T-helper 2 cell treated with Interferon-gamma antibody and Interleukin-4, amounts not matched to agents 5 μg/mL and 100 μg/mL, for 36 hours (primary cell): ENCODE measurements at regions not wholly inside any gene's neighbourhood (a gene's known extent, or its start where the extent isn't known, plus 50 kb on each side); places are given as distances from the start of the nearest gene placed in this dataset.

ENCODE experiments used
- DNase-seq: peaks from one replicate; pipeline ENCODE4 v3.0.0; 2021; ENCODE audit warnings: low spot score
- H3K27ac Mint-ChIP-seq: one replicate; pipeline ENCODE4 v1.8.0; 2021; ENCODE audit warnings: mild to moderate bottlenecking, mixed read lengths
- H3K27me3 Mint-ChIP-seq: one replicate; pipeline ENCODE4 v1.8.0; 2021; ENCODE audit warnings: low read depth, mixed read lengths
- H3K36me3 Mint-ChIP-seq: one replicate; pipeline ENCODE4 v1.8.0; 2021; ENCODE audit warnings: low read depth, mixed read lengths
- H3K4me1 Mint-ChIP-seq: one replicate; pipeline ENCODE4 v1.8.0; 2021; ENCODE audit warnings: low read depth, mixed read lengths
- H3K4me3 Mint-ChIP-seq: one replicate; pipeline ENCODE4 v1.8.0; 2022; ENCODE audit warnings: mild to moderate bottlenecking, moderate library complexity, mixed read lengths
- H3K9me3 Mint-ChIP-seq: one replicate; pipeline ENCODE4 v1.8.0; 2021; ENCODE audit warnings: mixed read lengths

DNA sequence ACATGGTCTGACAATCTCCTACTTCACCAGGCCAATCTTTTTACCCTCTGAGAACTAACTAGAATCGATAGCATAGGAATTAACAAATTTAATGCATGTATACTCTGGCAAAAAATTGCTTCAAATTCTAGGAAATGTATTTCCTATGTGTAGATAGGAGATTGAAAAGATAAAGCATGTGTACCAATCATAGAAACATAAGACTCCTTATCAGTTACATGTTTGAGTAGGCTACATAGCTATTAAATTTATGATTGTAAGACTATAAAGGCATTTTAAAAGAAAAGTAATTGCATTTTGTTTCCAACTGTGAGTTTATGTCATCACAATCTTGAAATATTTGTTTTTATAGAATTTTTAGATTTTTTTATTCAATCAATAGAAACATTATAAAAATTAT, 196.6 kb upstream of the HEY2 start:
- Mint-ChIP-seq H3K4me1 (no peaks in the 10 kb centered on the region), H3K36me3 (no peaks in the 10 kb centered on the region), H3K9me3 (no peaks in the 10 kb centered on the region), H3K27ac (no peak overlapping the region), H3K27me3 (no peaks in the 10 kb centered on the region), H3K4me3 (no peak overlapping the region)
- DNase-seq, result no peak

DNA sequence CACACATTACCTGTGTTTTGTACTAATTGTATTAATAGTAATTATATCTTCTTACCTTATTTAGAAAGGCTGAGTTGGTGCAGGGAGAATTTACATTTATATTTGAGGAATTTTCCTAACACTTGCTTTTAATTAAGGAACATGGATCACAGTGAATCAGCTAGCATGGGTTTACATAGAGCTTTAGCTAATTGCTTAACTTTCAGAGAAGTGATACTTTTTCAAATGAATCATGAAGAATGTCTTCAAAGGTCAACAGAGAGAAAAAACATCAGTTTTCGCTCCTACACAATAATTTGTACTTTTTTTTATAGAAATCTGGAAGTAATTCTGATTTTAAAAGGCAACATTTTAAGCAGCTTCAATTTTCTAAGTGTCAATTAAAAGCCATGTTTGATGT, 195.0 kb upstream of the HEY2 start:
- Mint-ChIP-seq H3K27me3 (no peaks in the 10 kb centered on the region), H3K9me3 (no peaks in the 10 kb centered on the region), H3K4me1 (no peaks in the 10 kb centered on the region), H3K4me3 (no peak overlapping the region), H3K27ac (no peak overlapping the region), H3K36me3 (no peaks in the 10 kb centered on the region)
- no peak for DNase-seq

DNA sequence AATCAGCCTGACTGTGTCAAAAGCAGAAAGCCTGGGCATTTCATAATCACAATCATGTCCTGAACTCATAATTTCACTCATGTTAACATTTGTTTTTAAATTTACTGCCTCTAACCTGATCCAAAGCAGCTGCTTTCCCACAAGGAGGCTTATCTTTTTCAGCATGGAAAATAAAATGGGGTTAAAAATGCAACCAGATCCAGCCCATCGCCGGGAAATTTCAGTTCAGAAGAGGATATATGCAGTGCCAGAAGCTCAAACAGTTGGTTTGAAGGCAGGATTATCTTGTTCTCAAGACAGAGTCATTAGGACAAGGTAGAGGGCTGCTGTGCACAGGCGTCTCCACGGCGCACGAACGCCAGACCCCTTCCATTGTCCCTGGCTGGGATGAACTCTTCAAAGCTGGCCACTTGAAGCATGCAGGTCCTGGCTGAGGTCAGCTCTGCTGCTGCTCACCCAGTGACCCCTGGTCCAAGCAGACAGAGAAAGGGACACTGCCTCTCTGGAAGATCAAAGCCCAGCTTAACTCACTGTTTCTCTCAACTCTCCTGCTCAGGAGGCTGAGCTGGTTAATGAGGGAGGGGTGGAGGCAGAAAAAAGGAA, 191.1 kb upstream of the HEY2 start:
- H3K4me1 Mint-ChIP-seq, result no peaks in the 10 kb centered on the region
- no peak overlapping the region for H3K27ac Mint-ChIP-seq
- H3K4me3 Mint-ChIP-seq, result no peak overlapping the region
- no peaks in the 10 kb centered on the region for H3K27me3 Mint-ChIP-seq
- no peaks in the 10 kb centered on the region for H3K9me3 Mint-ChIP-seq
- DNase-seq, result no peak
- H3K36me3 Mint-ChIP-seq, result no peaks in the 10 kb centered on the region

DNA sequence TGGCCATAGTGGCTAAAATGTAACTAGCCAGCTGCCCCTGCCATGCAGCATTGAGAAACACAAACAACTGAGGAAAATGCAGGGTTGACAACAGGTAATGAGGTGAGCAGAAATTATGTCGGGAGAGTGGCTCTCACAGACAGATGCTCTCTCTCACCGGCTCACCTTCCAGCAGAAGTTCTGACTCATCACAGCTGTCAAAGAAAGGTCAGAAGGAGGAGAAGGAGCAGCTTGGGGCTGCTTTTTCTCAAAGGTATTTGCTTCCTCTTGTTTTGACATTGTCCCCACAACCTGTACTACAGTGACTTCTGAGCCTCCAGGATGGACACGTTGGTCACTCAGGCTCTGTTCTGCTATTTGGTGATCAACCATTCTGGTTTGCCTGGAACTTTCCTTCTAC, 190.5 kb upstream of the HEY2 start:
- Mint-ChIP-seq H3K27ac (no peak overlapping the region), H3K27me3 (no peaks in the 10 kb centered on the region), H3K9me3 (no peaks in the 10 kb centered on the region), H3K4me3 (no peak overlapping the region), H3K36me3 (no peaks in the 10 kb centered on the region), H3K4me1 (no peaks in the 10 kb centered on the region)
- DNase-seq, result no peak

DNA sequence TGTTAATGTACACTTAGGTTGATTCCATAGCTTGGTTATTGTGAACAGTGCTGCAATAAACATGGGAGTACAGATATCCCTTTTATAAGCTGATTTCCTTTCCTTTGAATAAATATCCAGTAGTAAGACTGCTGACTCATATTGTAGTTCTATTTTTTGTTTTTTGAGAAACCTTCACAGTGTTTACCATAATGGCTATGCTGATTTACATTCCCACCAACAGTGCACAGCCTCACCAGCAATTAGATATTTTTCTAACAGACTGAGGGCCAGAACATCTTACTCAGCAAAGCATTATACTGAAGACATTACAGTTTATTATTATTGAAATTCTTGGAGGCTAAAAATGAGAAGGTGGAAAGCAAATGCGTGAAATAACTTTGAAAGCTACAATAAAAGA, 187.3 kb upstream of the HEY2 start:
- no peak for DNase-seq
- Mint-ChIP-seq H3K9me3 (no peaks in the 10 kb centered on the region), H3K27me3 (no peaks in the 10 kb centered on the region), H3K4me3 (no peak overlapping the region), H3K36me3 (no peaks in the 10 kb centered on the region), H3K4me1 (no peaks in the 10 kb centered on the region), H3K27ac (no peak overlapping the region)

DNA sequence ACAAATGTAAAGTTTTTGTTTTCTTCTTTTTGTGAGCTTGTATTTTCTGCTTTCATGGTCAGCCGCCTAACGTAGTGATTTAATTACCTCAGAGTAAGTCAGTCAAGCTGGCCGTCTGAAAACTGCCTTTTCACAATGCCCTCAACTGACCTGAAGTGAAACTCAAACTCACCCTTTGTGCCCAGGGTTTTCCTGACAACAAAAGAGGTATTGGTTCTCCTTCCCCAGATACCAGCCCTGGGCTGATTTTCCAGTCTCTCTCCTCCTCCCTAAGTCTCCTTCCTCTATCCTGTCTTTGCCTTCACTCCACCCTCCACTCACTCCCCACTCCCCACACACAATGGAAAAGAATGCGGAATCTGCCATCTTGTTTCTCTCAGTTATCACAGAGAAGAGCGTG, 184.5 kb upstream of the HEY2 start:
- H3K27me3 Mint-ChIP-seq, result no peaks in the 10 kb centered on the region
- H3K27ac Mint-ChIP-seq, result no peak overlapping the region
- H3K9me3 Mint-ChIP-seq, result no peaks in the 10 kb centered on the region
- no peak for DNase-seq
- no peaks in the 10 kb centered on the region for H3K4me1 Mint-ChIP-seq
- H3K4me3 Mint-ChIP-seq, result no peak overlapping the region
- no peaks in the 10 kb centered on the region for H3K36me3 Mint-ChIP-seq

DNA sequence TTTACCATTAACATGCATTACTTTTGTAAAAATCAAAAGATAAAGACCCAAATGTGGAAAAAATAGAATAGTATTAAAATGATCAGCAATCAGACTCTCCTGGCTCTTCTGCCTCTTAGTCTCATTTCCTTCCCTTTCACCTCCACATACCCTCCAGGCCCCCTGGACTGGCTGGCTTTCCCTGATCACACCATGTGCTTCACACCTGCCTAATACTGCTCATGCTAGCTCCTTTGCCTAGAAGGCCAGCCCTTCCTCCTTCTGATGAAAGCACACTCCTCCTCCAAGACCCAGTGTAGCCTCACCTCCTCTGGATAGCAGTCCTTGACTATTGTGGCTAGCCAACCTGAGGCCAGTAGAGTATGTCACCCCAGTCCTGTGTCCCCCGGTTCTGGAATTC, 182.0 kb upstream of the HEY2 start:
- no peaks in the 10 kb centered on the region for H3K4me1 Mint-ChIP-seq
- H3K4me3 Mint-ChIP-seq, result no peak overlapping the region
- H3K9me3 Mint-ChIP-seq, result no peaks in the 10 kb centered on the region
- no peaks in the 10 kb centered on the region for H3K36me3 Mint-ChIP-seq
- H3K27ac Mint-ChIP-seq, result no peak overlapping the region
- H3K27me3 Mint-ChIP-seq, result no peaks in the 10 kb centered on the region
- DNase-seq, result no peak

DNA sequence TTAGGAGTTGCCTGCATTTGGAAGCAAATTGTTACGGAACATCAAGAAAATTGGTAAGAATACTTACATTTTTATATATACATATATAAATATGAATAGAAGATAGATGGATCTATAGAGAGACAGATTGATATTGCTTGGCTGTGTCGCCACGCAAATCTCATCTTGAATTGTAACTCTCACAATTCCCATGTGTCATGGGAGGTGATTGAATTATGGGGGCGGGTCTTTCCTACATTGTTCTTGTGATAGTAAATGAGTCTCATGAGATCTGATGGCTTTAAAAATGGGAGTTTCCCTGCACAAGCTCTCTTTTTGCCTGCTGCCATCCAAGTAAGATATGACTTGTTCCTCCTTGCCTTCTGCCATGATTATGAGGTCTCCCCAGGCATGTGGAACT, 180.8 kb upstream of the HEY2 start:
- no peak for DNase-seq
- no peaks in the 10 kb centered on the region for H3K9me3 Mint-ChIP-seq
- no peak overlapping the region for H3K4me3 Mint-ChIP-seq
- no peaks in the 10 kb centered on the region for H3K27me3 Mint-ChIP-seq
- no peak overlapping the region for H3K27ac Mint-ChIP-seq
- no peaks in the 10 kb centered on the region for H3K36me3 Mint-ChIP-seq
- no peaks in the 10 kb centered on the region for H3K4me1 Mint-ChIP-seq

DNA sequence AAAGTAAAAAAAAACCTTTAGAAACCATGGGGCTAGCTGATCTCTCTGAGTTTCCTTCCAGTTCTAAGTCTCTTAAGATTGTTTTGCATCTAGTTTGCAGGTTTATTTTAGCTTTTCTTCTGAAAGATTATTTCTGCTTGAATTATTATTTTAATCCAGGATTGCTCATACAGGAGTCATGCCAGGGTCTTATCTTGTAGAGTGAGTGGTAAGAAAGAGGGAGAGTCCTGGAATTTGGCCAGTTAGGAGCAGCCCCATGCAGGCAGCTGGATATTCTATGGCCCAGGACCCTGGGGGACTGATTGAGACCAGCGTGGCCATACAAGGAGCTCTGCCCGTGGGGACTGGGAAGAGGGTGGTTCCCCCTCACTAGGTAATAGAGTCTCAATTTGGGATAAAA, 178.9 kb upstream of the HEY2 start:
- Mint-ChIP-seq H3K4me3 (no peak overlapping the region), H3K4me1 (no peaks in the 10 kb centered on the region), H3K27me3 (no peaks in the 10 kb centered on the region), H3K36me3 (no peaks in the 10 kb centered on the region), H3K9me3 (no peaks in the 10 kb centered on the region), H3K27ac (no peak overlapping the region)
- DNase-seq, result no peak

DNA sequence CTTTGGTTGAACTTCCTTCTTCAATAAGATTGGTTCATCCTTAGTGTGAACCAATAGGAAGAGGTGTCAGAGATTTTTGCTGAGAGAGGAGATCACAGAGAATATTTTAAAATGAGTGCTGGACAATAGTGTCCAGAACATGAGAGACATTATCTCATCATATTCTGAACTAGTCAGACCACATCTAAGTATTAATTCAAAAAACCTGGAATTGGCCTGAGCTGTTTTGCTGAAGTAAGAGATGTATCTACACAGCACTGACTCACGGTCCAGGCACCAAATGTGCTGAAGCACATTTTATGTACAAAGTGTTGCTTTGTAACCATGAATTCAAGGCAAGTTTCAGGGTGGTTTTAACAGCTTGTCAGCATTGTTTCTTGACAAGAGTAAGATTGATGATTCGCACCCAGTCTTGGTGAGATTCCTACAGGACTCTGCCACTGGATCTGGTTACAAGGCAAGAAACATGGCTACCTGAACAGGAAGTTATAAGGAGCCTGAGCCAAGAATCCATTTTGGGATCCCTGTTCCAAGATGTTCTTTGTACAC, 178.2 kb upstream of the HEY2 start:
- DNase-seq, result no peak
- no peak overlapping the region for H3K27ac Mint-ChIP-seq
- no peak overlapping the region for H3K4me3 Mint-ChIP-seq

DNA sequence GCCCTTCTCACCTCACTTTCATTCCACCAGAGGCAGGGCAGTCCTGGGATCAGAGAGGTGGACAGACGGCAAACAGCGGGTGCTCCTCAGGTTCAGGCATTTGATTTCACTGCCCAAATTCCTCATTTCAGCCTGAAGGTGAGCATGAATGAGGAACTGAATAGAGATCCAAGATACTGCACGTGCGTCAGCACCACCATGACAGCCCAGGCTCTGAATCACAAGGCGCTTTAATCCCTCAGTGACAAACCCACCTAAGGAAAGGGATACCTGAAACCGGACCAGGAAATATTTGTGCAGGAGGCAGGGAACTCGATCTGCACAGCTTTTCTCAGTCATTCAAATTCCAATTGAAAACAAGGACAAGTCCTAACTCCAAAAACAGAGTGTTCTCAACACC, 174.8 kb upstream of the HEY2 start:
- Mint-ChIP-seq H3K27ac (no peak overlapping the region), H3K4me1 (no peaks in the 10 kb centered on the region), H3K27me3 (no peaks in the 10 kb centered on the region), H3K9me3 (no peaks in the 10 kb centered on the region), H3K4me3 (no peak overlapping the region), H3K36me3 (no peaks in the 10 kb centered on the region)
- DNase-seq, result no peak

More for the DNA sequence above, 178.2 kb upstream of the HEY2 start:
- Mint-ChIP-seq H3K9me3 (no peaks in the 10 kb centered on the region), H3K4me1 (no peaks in the 10 kb centered on the region), H3K36me3 (no peaks in the 10 kb centered on the region), H3K27me3 (no peaks in the 10 kb centered on the region)

DNA sequence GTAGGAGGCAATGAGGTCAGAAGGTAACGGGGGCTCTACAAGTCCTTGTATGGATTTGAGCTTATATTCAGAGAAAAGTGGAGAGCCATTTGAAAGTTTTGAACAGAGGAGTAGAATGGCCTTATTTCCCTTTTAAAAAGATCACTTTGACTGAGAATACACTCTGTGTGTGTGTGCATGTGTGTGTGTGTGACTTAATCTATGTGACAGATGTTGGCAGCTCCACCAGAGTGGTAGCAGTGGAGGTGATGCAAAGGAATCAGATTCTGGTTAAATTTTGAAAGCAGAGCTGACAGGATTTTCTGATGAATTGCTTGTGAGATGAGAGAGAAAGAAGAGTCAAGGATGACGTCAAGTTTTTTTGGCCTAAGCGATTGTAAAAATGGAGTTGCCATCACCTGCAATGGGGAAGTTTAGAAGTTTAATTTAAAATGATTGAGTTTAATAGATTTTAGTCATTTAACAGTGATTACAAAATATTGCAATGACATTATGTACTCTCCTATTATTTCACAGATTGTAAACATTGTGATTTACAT, 172.2 kb upstream of the HEY2 start:
- no peaks in the 10 kb centered on the region for H3K9me3 Mint-ChIP-seq
- H3K4me1 Mint-ChIP-seq, result no peaks in the 10 kb centered on the region
- H3K4me3 Mint-ChIP-seq, result no peak overlapping the region
- DNase-seq, result no peak
- no peaks in the 10 kb centered on the region for H3K36me3 Mint-ChIP-seq
- H3K27me3 Mint-ChIP-seq, result no peaks in the 10 kb centered on the region
- H3K27ac Mint-ChIP-seq, result no peak overlapping the region

DNA sequence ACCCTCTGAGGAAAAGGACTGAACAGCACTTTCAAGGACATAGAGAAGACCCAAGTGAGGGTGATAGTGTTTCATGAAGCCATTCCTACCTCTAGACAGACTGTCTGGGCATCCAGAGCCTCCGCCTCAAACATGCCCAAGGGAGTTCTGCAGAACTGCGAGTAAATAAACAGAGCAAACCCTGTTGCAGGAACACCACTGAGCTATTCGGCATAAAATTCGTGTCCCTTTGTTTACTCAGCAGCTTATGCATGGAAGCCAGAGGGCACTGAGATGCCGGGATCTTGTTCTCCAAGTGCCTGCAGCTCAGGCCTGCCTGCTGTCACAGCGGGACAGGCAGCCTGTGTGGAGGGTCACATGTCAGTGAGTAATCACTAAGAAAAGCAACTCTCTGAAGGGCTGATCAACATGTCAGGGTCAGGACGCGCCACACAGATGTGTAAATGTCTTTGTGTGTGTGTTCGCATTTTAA, 164.9 kb upstream of the HEY2 start:
- H3K9me3 Mint-ChIP-seq, result no peaks in the 10 kb centered on the region
- H3K36me3 Mint-ChIP-seq, result no peaks in the 10 kb centered on the region
- no peak for DNase-seq
- no peak overlapping the region for H3K4me3 Mint-ChIP-seq
- H3K27me3 Mint-ChIP-seq, result no peaks in the 10 kb centered on the region
- H3K27ac Mint-ChIP-seq, result no peak overlapping the region
- H3K4me1 Mint-ChIP-seq, result no peaks in the 10 kb centered on the region

DNA sequence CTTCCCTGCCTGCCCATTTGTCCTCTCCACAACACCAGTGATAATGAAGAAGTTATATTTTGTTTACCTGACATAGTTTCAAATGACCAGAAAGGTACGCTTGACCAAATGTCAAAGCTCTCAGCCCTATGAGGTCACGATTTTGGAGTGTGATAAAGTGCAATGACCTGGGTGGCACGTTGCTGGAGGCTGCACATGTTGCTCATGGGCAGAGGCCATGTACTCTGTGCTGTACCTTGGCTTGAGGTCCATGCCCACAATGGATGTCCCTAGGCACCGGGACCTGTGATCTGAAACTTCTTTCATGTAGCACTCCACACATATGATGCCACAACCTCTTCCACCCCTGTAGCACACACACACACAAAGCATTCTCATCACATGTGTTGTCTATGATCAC, 164.0 kb upstream of the HEY2 start:
- H3K9me3 Mint-ChIP-seq, result no peaks in the 10 kb centered on the region
- no peak overlapping the region for H3K27ac Mint-ChIP-seq
- no peaks in the 10 kb centered on the region for H3K27me3 Mint-ChIP-seq
- no peak overlapping the region for H3K4me3 Mint-ChIP-seq
- no peak for DNase-seq
- no peaks in the 10 kb centered on the region for H3K36me3 Mint-ChIP-seq
- H3K4me1 Mint-ChIP-seq, result no peaks in the 10 kb centered on the region

DNA sequence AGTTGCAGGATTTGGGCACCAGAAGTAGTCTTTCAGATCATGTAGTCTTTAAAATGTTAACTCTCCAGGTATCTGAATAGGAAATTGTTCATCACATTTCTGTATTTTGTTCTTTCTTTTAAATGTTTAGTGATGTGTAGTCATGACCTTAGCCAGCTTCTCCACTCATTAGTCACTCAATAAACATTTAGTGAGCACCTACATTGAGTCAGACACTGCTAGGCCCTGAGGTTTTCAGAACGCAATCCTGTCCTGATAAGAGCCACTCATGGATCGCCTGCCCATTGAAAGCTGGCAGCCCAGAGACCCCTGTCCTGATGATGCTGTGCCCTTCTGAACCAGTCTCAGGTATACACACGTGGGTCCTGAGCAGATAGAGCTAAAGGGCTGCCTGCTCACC, 163.4 kb upstream of the HEY2 start:
- no peaks in the 10 kb centered on the region for H3K27me3 Mint-ChIP-seq

More for the DNA sequence above, 163.4 kb upstream of the HEY2 start:
- no peaks in the 10 kb centered on the region for H3K9me3 Mint-ChIP-seq
- H3K27ac Mint-ChIP-seq, result no peak overlapping the region
- DNase-seq, result no peak
- H3K4me3 Mint-ChIP-seq, result no peak overlapping the region
- H3K36me3 Mint-ChIP-seq, result no peaks in the 10 kb centered on the region
- H3K4me1 Mint-ChIP-seq, result no peaks in the 10 kb centered on the region
